ENCODE measurements at regions not wholly inside any gene's neighbourhood (a gene's known extent, or its start where the extent isn't known, plus 50 kb on each side); places are given as distances from the start of the nearest gene placed in this dataset.

DNA sequence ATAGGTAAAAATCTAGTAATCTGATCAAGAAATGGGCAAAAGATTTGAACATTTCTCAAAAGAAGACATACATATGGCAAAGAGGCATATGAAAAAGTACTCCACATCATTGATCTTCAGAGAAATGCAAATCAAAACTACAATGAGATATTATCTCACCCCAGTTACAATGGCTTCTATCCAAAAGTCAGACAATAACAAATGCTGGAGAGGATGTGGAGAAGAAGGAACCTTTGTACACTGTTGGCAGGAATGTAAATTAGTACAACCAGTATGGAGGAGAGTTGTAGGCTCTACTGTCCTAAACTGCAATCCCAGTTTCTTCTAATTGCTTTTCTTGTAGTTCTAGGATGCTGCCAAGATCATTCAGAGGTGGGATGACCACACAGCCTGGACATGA is 193.5 kb upstream of the RFX3 start:
- no peaks in the 10 kb centered on the region for H3K4me1 ChIP-seq (ENCODE audit: insufficient read depth)
- H3K27ac ChIP-seq, result no peak overlapping the region
- no peak for DNase-seq
- intact Hi-C loops (cut with DNase I), result no loop called here
- no peaks in the 10 kb centered on the region for H3K36me3 ChIP-seq
- no peak overlapping the region for H3K4me3 ChIP-seq
- no peak for TF ChIP-seq POLR2A (IDR thresholded peaks at IDR 0.05)
- TF ChIP-seq EP300 (IDR thresholded peaks at IDR 0.05), result no peak
- H3K9me3 ChIP-seq, result no peaks in the 10 kb centered on the region
- H3K27me3 ChIP-seq, result no peaks in the 10 kb centered on the region

DNA sequence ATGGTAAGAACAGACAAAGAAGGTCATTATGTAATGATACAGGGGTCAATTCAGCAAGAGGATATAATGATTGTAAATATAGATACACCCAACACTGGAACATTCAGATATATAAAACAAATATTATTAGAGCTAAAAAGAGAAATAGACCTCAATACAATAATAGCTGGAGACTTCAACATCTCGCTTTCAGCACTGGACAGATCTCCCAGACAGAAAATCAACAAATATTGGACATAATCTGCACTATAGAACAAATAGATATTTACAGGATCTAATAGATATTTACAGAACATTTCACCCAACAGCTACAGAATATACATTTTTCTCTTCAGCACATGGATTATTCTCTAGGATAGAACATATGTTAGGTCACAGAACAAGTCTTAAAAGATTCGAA is 190.6 kb upstream of the RFX3 start:
- TF ChIP-seq, protein P1, sequence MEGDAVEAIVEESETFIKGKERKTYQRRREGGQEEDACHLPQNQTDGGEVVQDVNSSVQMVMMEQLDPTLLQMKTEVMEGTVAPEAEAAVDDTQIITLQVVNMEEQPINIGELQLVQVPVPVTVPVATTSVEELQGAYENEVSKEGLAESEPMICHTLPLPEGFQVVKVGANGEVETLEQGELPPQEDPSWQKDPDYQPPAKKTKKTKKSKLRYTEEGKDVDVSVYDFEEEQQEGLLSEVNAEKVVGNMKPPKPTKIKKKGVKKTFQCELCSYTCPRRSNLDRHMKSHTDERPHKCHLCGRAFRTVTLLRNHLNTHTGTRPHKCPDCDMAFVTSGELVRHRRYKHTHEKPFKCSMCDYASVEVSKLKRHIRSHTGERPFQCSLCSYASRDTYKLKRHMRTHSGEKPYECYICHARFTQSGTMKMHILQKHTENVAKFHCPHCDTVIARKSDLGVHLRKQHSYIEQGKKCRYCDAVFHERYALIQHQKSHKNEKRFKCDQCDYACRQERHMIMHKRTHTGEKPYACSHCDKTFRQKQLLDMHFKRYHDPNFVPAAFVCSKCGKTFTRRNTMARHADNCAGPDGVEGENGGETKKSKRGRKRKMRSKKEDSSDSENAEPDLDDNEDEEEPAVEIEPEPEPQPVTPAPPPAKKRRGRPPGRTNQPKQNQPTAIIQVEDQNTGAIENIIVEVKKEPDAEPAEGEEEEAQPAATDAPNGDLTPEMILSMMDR (IDR thresholded peaks at IDR 0.05), result no peak
- TF ChIP-seq POLR2A (IDR thresholded peaks at IDR 0.05) (no peak), EP300 (IDR thresholded peaks at IDR 0.05) (no peak)
- intact Hi-C loops (cut with DNase I), result no loop called here
- Histone ChIP-seq H3K36me3 (no peaks in the 10 kb centered on the region), H3K9me3 (no peaks in the 10 kb centered on the region), H3K27ac (no peak overlapping the region), H3K27me3 (no peaks in the 10 kb centered on the region), H3K4me3 (no peak overlapping the region), H3K4me1 (ENCODE audit: insufficient read depth) (no peaks in the 10 kb centered on the region)
- WGBS, 3 donors, result 58 to 70% (median 65%) methylated on average over 2 of the region's 2 CpGs
- DNase-seq, result no peak

DNA sequence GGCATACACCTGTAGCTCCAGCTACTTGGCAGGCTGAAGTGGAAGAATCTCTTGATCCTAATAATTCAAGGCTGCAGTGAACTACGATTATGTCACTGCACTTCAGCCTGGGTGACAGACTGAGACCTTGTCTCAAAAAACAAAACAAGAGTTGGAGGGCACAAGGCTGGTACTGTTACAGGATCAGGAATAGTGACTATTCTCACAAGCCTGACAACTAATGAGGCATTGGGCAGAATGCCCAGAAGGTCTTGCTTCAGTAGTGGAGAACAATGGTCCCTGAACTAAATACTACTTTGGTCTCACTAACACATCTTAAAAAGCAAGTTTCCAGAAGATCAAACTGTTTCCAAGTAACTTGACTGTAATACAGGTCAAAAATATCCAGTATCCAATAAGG is 182.9 kb upstream of the RFX3 start:
- Histone ChIP-seq H3K36me3 (no peaks in the 10 kb centered on the region), H3K4me1 (ENCODE audit: insufficient read depth) (no peaks in the 10 kb centered on the region), H3K4me3 (no peak overlapping the region), H3K27ac (no peak overlapping the region), H3K27me3 (no peaks in the 10 kb centered on the region), H3K9me3 (no peaks in the 10 kb centered on the region)
- 88 to 93% (median 93%) methylated on average over 1 of the region's 1 CpG for WGBS, 3 donors
- intact Hi-C loops (cut with DNase I), result no loop called here
- TF ChIP-seq, protein P1 (IDR thresholded peaks at IDR 0.05), result no peak
- TF ChIP-seq POLR2A (IDR thresholded peaks at IDR 0.05) (no peak), EP300 (IDR thresholded peaks at IDR 0.05) (no peak)
- DNase-seq, result no peak

DNA sequence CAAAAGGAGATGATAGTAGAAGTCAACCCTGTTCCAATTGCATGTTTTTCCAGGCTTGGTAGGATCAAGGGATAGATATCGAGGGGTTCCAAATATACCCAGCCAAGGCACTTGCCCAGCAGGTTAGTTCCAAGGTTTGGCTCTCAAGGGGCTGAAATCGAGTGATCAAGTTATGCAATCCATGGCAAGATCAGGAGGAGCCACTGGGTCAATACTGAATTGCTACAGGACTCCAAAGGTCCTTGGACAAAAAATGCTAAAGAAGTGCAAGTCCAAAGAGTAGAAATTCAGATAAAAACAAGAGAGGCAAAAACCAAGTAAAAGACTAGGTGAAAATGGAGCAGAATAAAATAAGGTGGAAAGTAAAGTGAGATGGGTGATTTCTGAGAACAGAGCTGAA is 179.1 kb upstream of the RFX3 start:
- intact Hi-C loops (cut with DNase I), result no loop called here
- H3K27me3 ChIP-seq, result no peaks in the 10 kb centered on the region
- DNase-seq, result no peak
- no peak overlapping the region for H3K27ac ChIP-seq
- no peaks in the 10 kb centered on the region for H3K9me3 ChIP-seq
- WGBS, 3 donors, result 85 to 91% (median 85%) methylated on average over 2 of the region's 2 CpGs
- H3K36me3 ChIP-seq, result no peaks in the 10 kb centered on the region
- H3K4me1 ChIP-seq (ENCODE audit: insufficient read depth), result no peaks in the 10 kb centered on the region
- H3K4me3 ChIP-seq, result no peak overlapping the region
- TF ChIP-seq POLR2A (IDR thresholded peaks at IDR 0.05), result no peak
- no peak for TF ChIP-seq EP300 (IDR thresholded peaks at IDR 0.05)
- TF ChIP-seq, protein P1 (IDR thresholded peaks at IDR 0.05), result no peak

DNA sequence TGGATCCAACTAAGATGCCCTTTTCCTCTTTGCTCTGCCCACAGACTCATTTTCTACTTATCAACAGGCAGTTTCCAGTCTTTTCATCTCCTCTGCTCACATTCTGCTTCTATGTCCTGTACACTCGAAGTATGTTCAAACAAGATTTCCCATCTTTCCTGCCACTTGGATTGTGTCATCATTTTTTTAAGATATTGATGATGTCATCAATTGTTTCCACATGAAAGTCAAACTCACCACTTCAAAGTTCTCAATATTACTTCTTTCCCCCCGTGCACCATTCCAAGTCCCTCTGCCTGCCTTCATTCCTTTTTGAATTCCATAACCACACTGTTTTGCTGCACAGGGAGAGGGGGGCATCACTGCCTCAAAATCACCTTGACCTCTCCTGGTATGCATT is 175.0 kb upstream of the RFX3 start:
- TF ChIP-seq EP300 (IDR thresholded peaks at IDR 0.05), result no peak
- TF ChIP-seq, protein P1 (IDR thresholded peaks at IDR 0.05), result no peak
- TF ChIP-seq POLR2A (IDR thresholded peaks at IDR 0.05), result no peak

More for the DNA sequence above, 175.0 kb upstream of the RFX3 start:
- Histone ChIP-seq H3K27me3 (no peaks in the 10 kb centered on the region), H3K36me3 (no peaks in the 10 kb centered on the region), H3K9me3 (no peaks in the 10 kb centered on the region), H3K27ac (no peak overlapping the region), H3K4me1 (ENCODE audit: insufficient read depth) (no peaks in the 10 kb centered on the region), H3K4me3 (no peak overlapping the region)
- WGBS, 3 donors, result 48 to 70% (median 48%) methylated on average over 2 of the region's 2 CpGs
- no peak for DNase-seq
- intact Hi-C loops (cut with DNase I), result no loop called here

Data from ovary (tissue), 7 donors.